SH-SY5Y (cell line): ENCODE measurements at regions not wholly inside any gene's neighbourhood (a gene's known extent, or its start where the extent isn't known, plus 50 kb on each side); places are given as distances from the start of the nearest gene placed in this dataset.

Source experiments
- GATA2 ChIP-seq: IDR thresholded peaks from 2 replicates; pipeline ENCODE4 v1.6.1; 2011; ENCODE audit warnings: mild to moderate bottlenecking, low read depth, low read length
- GATA3 ChIP-seq: IDR thresholded peaks from 2 replicates; pipeline ENCODE4 v1.6.1; 2011; ENCODE audit warnings: low read depth, mild to moderate bottlenecking, low read length, moderate library complexity

GRCh38 chr15:95368755-95369601 lies 961.5 kb upstream of the NR2F2 start:
- no peak for TF ChIP-seq GATA2
- TF ChIP-seq GATA3, result no peak
